H1 (cell line): ENCODE measurements at regions not wholly inside any gene's neighbourhood (a gene's known extent, or its start where the extent isn't known, plus 50 kb on each side); places are given as distances from the start of the nearest gene placed in this dataset.

ENCODE experiments used
- CTCF ChIA-PET: fragments of 300-600 bp; sonication (Branson Sonifier 250); formaldehyde crosslinking; loops from one replicate; lab custom pipeline; 2021; ENCODE audit not compliant: partially characterized antibody; lab: Charles Lee
- POLR2A ChIA-PET: fragments of 300-600 bp; sonication (Branson Sonifier 250); formaldehyde crosslinking; loops from one replicate; lab custom pipeline; 2021; ENCODE audit warnings: inconsistent platforms; ENCODE audit not compliant: partially characterized antibody; lab: Charles Lee
- DNase-seq, 2 experiments: peaks; one replicate each; pipeline versions ENCODE4 v3.0.0 to v3.0.0-alpha.2; 2010 to 2022; ENCODE audit warnings: low spot score in 2 of 2, low read depth in 1 of 2, mixed read lengths in 1 of 2
- FAIRE-seq: peaks from 2 replicates; lab custom pipeline; 2011; peaks lifted over from hg19 to GRCh38; lab: Jason Lieb, UNC
- H2AFZ ChIP-seq: 2 replicates; pipeline ENCODE4 v1.8.1; 2012; ENCODE audit warnings: low read length, inconsistent platforms
- H2AK5ac ChIP-seq: 2 replicates; pipeline ENCODE4 v1.6.1; 2013; ENCODE audit warnings: low read depth, low read length
- H2BK120ac ChIP-seq: replicated peaks from 2 replicates; pipeline ENCODE3; 2013; ENCODE audit warnings: low read depth, low read length, inconsistent platforms
- H2BK12ac ChIP-seq: 2 replicates; pipeline ENCODE4 v1.6.1; 2013; ENCODE audit warnings: low read depth, low read length
- H2BK15ac ChIP-seq: 2 replicates; pipeline ENCODE4 v1.6.1; 2013; ENCODE audit warnings: low read length
- H2BK20ac ChIP-seq: 2 replicates; pipeline ENCODE4 v1.6.1; 2013; ENCODE audit warnings: low read length
- H2BK5ac ChIP-seq: 2 replicates; pipeline ENCODE4 v1.6.1; 2013; ENCODE audit warnings: low read depth, low read length
- H3K14ac ChIP-seq: 2 replicates; pipeline ENCODE4 v1.6.1; 2013; ENCODE audit warnings: inconsistent platforms; ENCODE audit not compliant: insufficient read length
- H3K18ac ChIP-seq: 2 replicates; pipeline ENCODE4 v1.6.1; 2013; ENCODE audit warnings: low read length; ENCODE audit errors: extremely low read depth
- H3K23ac ChIP-seq: 2 replicates; pipeline ENCODE4 v1.6.1; 2013; ENCODE audit warnings: inconsistent platforms; ENCODE audit not compliant: insufficient read length
- H3K23me2 ChIP-seq: 2 replicates; pipeline ENCODE4 v1.6.1; 2013; ENCODE audit warnings: low read depth, low read length
- H3K27ac ChIP-seq: 2 replicates; pipeline ENCODE4 v1.6.1; 2011; ENCODE audit warnings: low read depth, low read length, inconsistent platforms
- H3K27me3 ChIP-seq, 4 experiments: replicated peaks in 1 of 4; 1 replicate in 1 of 4; 2 replicates in 3 of 4; pipeline versions ENCODE4 v1.6.1 to v1.8.1; 2011 to 2013; ENCODE audit warnings: low read length in 3 of 4, mild to moderate bottlenecking in 3 of 4, inconsistent platforms in 2 of 4, mixed read lengths in 2 of 4, moderate library complexity in 1 of 4; ENCODE audit not compliant: control insufficient read depth in 3 of 4, insufficient read depth in 3 of 4; ENCODE audit errors: extremely low read depth in 1 of 4
- H3K36me3 ChIP-seq, 4 experiments: 2 replicates each; pipeline versions ENCODE4 v1.6.1 to v1.8.1; 2011 to 2013; ENCODE audit warnings: mild to moderate bottlenecking in 4 of 4, low read length in 3 of 4, moderate library complexity in 2 of 4, control low read depth in 1 of 4, inconsistent platforms in 1 of 4; ENCODE audit not compliant: insufficient read depth in 4 of 4, control insufficient read depth in 2 of 4
- H3K4ac ChIP-seq: replicated peaks from 2 replicates; pipeline ENCODE3; 2013; ENCODE audit warnings: low read length, low read depth, mixed read lengths, inconsistent platforms; ENCODE audit not compliant: insufficient read length
- H3K4me1 ChIP-seq, 4 experiments: replicated peaks in 1 of 4; 1 replicate in 1 of 4; 2 replicates in 3 of 4; pipeline versions ENCODE4 v1.6.1 to v1.8.1; 2011 to 2013; ENCODE audit warnings: low read length in 3 of 4, inconsistent platforms in 2 of 4, mixed read lengths in 1 of 4; ENCODE audit not compliant: insufficient read depth in 4 of 4, control insufficient read depth in 3 of 4
- H3K4me2 ChIP-seq, 2 experiments: 2 replicates each; pipeline versions ENCODE4 v1.6.1 to v1.8.1; 2011 to 2013; ENCODE audit warnings: low read depth in 2 of 2, low read length in 2 of 2, control low read depth in 1 of 2, inconsistent platforms in 1 of 2, mild to moderate bottlenecking in 1 of 2; ENCODE audit not compliant: insufficient read depth in 1 of 2
- H3K4me3 ChIP-seq, 4 experiments: fragments of 200-600, 300-600 bp in 1 of 4; sonication (generic), shearing (Covaris generic), sonication (Bioruptor Twin) in 1 of 4; 2 replicates each; pipeline versions ENCODE4 v1.5.1 to v1.8.1; 2011 to 2016; ENCODE audit warnings: low read length in 4 of 4, low read depth in 3 of 4, control low read depth in 2 of 4, inconsistent platforms in 2 of 4, mild to moderate bottlenecking in 2 of 4, mixed read lengths in 1 of 4, moderate library complexity in 1 of 4; ENCODE audit not compliant: insufficient read depth in 2 of 4; ENCODE audit errors: extremely low read depth in 1 of 4
- H3K56ac ChIP-seq: replicated peaks from 2 replicates; pipeline ENCODE3; 2013; ENCODE audit warnings: low read depth, mild to moderate bottlenecking, mixed read lengths, low read length, inconsistent platforms; ENCODE audit not compliant: insufficient read length
- H3K79me1 ChIP-seq: 2 replicates; pipeline ENCODE4 v1.6.1; 2013; ENCODE audit warnings: low read depth, low read length, control low read depth
- H3K79me2 ChIP-seq, 2 experiments: 2 replicates each; pipeline versions ENCODE4 v1.6.1 to v1.8.1; 2012 to 2013; ENCODE audit warnings: low read length in 2 of 2, mild to moderate bottlenecking in 2 of 2, inconsistent platforms in 1 of 2; ENCODE audit not compliant: insufficient read depth in 2 of 2, control insufficient read depth in 1 of 2
- H3K9ac ChIP-seq, 4 experiments: replicated peaks in 1 of 4; 1 replicate in 1 of 4; 2 replicates in 3 of 4; pipeline versions ENCODE4 v1.6.1 to v1.8.1; 2011 to 2013; ENCODE audit warnings: low read depth in 3 of 4, low read length in 3 of 4, control low read depth in 2 of 4, mild to moderate bottlenecking in 2 of 4, moderate library complexity in 2 of 4, inconsistent platforms in 1 of 4; ENCODE audit errors: extremely low read depth in 1 of 4
- H3K9me3 ChIP-seq, 2 experiments: 2 replicates each; pipeline versions ENCODE4 v1.6.1 to v1.8.1; 2012 to 2013; ENCODE audit warnings: mild to moderate bottlenecking in 2 of 2, moderate library complexity in 2 of 2, control low read depth in 1 of 2, inconsistent platforms in 1 of 2, low read depth in 1 of 2, low read length in 1 of 2, mixed read lengths in 1 of 2; ENCODE audit not compliant: insufficient read depth in 2 of 2
- H4K20me1 ChIP-seq, 2 experiments: replicated peaks in 1 of 2; 2 replicates each; pipeline versions ENCODE3 to v1.8.1; 2011 to 2013; ENCODE audit warnings: inconsistent platforms in 2 of 2, low read length in 2 of 2, mild to moderate bottlenecking in 1 of 2; ENCODE audit not compliant: insufficient read depth in 2 of 2, control insufficient read depth in 1 of 2
- H4K5ac ChIP-seq: 2 replicates; pipeline ENCODE4 v1.6.1; 2013; ENCODE audit warnings: low read length, low read depth, mixed read lengths, inconsistent platforms; ENCODE audit not compliant: insufficient read length
- H4K8ac ChIP-seq: 2 replicates; pipeline ENCODE4 v1.8.0; 2013; ENCODE audit warnings: mild to moderate bottlenecking, moderate library complexity, low read length, inconsistent platforms; ENCODE audit not compliant: insufficient read depth; ENCODE audit errors: extremely low read depth
- H4K91ac ChIP-seq: replicated peaks from 2 replicates; pipeline ENCODE3; 2013; ENCODE audit warnings: low read length, mixed read lengths, inconsistent platforms; ENCODE audit not compliant: insufficient read length
- BACH1 ChIP-seq: IDR thresholded peaks from 2 replicates; pipeline ENCODE4 v1.6.1; 2012; ENCODE audit warnings: low read length, improper control_type of control experiment
- BCL11A ChIP-seq, 2 experiments: IDR thresholded peaks; one replicate each; pipeline ENCODE4 v1.6.1; 2011; ENCODE audit warnings: low read depth in 2 of 2, low read length in 2 of 2, mild to moderate bottlenecking in 2 of 2
- CEBPB ChIP-seq: IDR thresholded peaks from 2 replicates; pipeline ENCODE4 v1.6.1; 2012; ENCODE audit warnings: low read depth, low read length
- CTBP2 ChIP-seq: IDR thresholded peaks from 2 replicates; pipeline ENCODE4 v1.7.0; 2011; ENCODE audit warnings: borderline replicate concordance, mild to moderate bottlenecking, moderate library complexity, mixed read lengths, low read length; ENCODE audit not compliant: insufficient read depth, insufficient read length
- GTF2F1 ChIP-seq: IDR thresholded peaks from 2 replicates; pipeline ENCODE4 v1.6.1; 2012; ENCODE audit warnings: low read depth, low read length, improper control_type of control experiment, borderline replicate concordance
- JUND ChIP-seq: IDR thresholded peaks from 2 replicates; pipeline ENCODE4 v1.6.1; 2011; ENCODE audit warnings: mild to moderate bottlenecking, improper control_type of control experiment, low read length
- MAFK ChIP-seq: IDR thresholded peaks from 2 replicates; pipeline ENCODE4 v1.6.1; 2012; ENCODE audit warnings: low read depth, mild to moderate bottlenecking, improper control_type of control experiment, low read length
- NANOG ChIP-seq: IDR thresholded peaks from 2 replicates; pipeline ENCODE4 v1.6.1; 2011; ENCODE audit warnings: low read length, low read depth, mild to moderate bottlenecking, inconsistent platforms; ENCODE audit not compliant: insufficient read depth, poor library complexity, severe bottlenecking
- RAD21 ChIP-seq, 2 experiments: IDR thresholded peaks in 1 of 2; conservative IDR thresholded peaks in 1 of 2; 2 replicates each; pipeline ENCODE4 v1.6.1; 2011; ENCODE audit warnings: low read depth in 2 of 2, low read length in 2 of 2, improper control_type of control experiment in 1 of 2, inconsistent platforms in 1 of 2, mild to moderate bottlenecking in 1 of 2, moderate library complexity in 1 of 2
- SP1 ChIP-seq: IDR thresholded peaks from 2 replicates; pipeline ENCODE4 v1.6.1; 2011; ENCODE audit warnings: low read depth, low read length
- USF2 ChIP-seq: IDR thresholded peaks from 2 replicates; pipeline ENCODE4 v1.6.1; 2011; ENCODE audit warnings: low read length, improper control_type of control experiment
- YY1 ChIP-seq: IDR thresholded peaks from 2 replicates; pipeline ENCODE4 v1.6.1; 2011; ENCODE audit warnings: low read depth, mild to moderate bottlenecking, low read length
- WGBS, 2 experiments: shearing (Covaris generic) in 1 of 2; methylation state at CpG; one replicate each; pipeline versions ENCODE4 v1.1.6 to v1.1.7; 2013 to 2015; ENCODE audit warnings: low lambda C conversion rate in 2 of 2, mixed read lengths in 2 of 2, inconsistent platforms in 1 of 2, low coverage in 1 of 2, missing lambda C conversion rate in 1 of 2; ENCODE audit not compliant: insufficient replicate concordance in 2 of 2, insufficient coverage in 1 of 2, insufficient read length in 1 of 2; ENCODE audit errors: extremely low coverage in 1 of 2, missing lambda C conversion rate in 1 of 2; 5-methylcytosine and 5-hydroxymethylcytosine counted together

DNA sequence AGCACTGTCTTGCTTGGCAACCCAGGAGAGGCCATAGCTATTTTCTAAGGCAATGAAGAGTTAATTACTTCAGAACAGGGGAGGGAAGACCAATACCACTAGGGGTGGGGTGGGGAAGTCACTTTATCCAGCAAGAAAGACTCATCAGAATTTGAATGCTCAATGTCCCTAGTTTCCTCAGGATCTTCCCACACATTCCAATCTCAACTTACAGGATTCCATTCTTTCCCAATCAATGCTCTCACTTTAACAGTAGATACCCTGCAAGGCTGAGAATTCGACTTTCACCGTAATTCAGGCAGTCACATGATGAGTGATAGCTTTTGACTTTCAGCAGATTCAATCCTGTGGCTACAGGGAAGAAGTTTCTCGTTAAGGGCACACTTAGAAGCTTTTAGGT lies 526.6 kb upstream of the SEL1L start:
- peak overlapping the region; percentile 36; the same call in 1 of the 2 replicates for H2AFZ ChIP-seq
- CTCF ChIA-PET, result interaction anchor here (0.5 to 1.2 kb wide), 2 partner anchors 20 to 474 kb away, joined by 3 read pairs; no protein-coding TSS in a partner anchor
- H3K36me3 ChIP-seq, result no peaks in the 10 kb centered on the region
- H3K9me3 ChIP-seq, result no peaks in the 10 kb centered on the region
- H3K23me2 ChIP-seq, result no peaks in the 10 kb centered on the region
- no peak overlapping the region for H2BK15ac ChIP-seq
- no peak overlapping the region for H4K91ac ChIP-seq
- no peaks in the 10 kb centered on the region for H3K27me3 ChIP-seq
- no peak overlapping the region for H3K23ac ChIP-seq
- H3K14ac ChIP-seq, result no peak overlapping the region
- FAIRE-seq, result peak; percentile 96
- no peak overlapping the region for H2BK20ac ChIP-seq
- no peak overlapping the region for H2BK120ac ChIP-seq
- H2AK5ac ChIP-seq, result no peak overlapping the region
- H3K4ac ChIP-seq, result no peak overlapping the region
- H4K20me1 ChIP-seq, result no peaks in the 10 kb centered on the region
- no peaks in the 10 kb centered on the region for H3K79me1 ChIP-seq
- H2BK12ac ChIP-seq, result no peak overlapping the region; the same call in 1 of the 2 replicates
- peaks cover 0 to 5% (median 3%) of the 10 kb centered on the region in 4 experiments; a peak in 3 of 7 replicates for H3K4me1 ChIP-seq
- peak in 1 of 2 experiments; percentile 50 for DNase-seq
- 0 out of 2 replicates have a peak overlapping the region, but pooled peaks have one; percentile 7 for H3K27ac ChIP-seq
- WGBS, 2 experiments, result 20% methylated on average over 3 of the region's 3 CpGs; no CpG with 5 or more reads in 1 of the 2 experiments
- no peak overlapping the region for H3K9ac ChIP-seq
- H3K79me2 ChIP-seq, result no peaks in the 10 kb centered on the region
- no peak overlapping the region for H4K5ac ChIP-seq
- H3K4me3 ChIP-seq, result peak overlapping the region in 1 of 4 experiments; percentile 20; a peak in 1 of 8 replicates
- POLR2A ChIA-PET, result interaction anchor here (0.7 kb wide), 1 partner anchor 139 kb away, joined by 3 read pairs; no protein-coding TSS in a partner anchor
- H3K18ac ChIP-seq, result no peak overlapping the region; the same call in 1 of the 2 replicates
- no peak overlapping the region; a peak in 1 of 4 replicates for H3K4me2 ChIP-seq
- H4K8ac ChIP-seq, result no peak overlapping the region
- peak overlapping the region; percentile 62; the same call in 1 of the 2 replicates for H2BK5ac ChIP-seq
- no peak overlapping the region for H3K56ac ChIP-seq
- TF ChIP-seq NANOG (peak; percentile 68), GTF2F1 (no peak), YY1 (0 out of 2 replicates have a peak, but pooled peaks have one; percentile 7), JUND (0 out of 2 replicates have a peak, but pooled peaks have one; percentile 26), USF2 (peak; percentile 74), BCL11A (IDR thresholded peaks at IDR 0.05; ENCODE audit: low read depth in 2 of 2, low read length in 2 of 2) (no peak), RAD21 (IDR thresholded peaks at IDR 0.05 in 1 of 2, conservative IDR thresholded peaks at IDR 0.05 in 1 of 2; ENCODE audit: low read depth in 2 of 2, low read length in 2 of 2) (0 out of 4 replicates have a peak, but pooled peaks of 1 of the 2 experiments have one; percentile 3), SP1 (peak; percentile 62; the same call in 1 of the 2 replicates), CTBP2 (no peak), MAFK (no peak), BACH1 (no peak), CEBPB (peak; percentile 84)
